ENCODE measurements at regions not wholly inside any gene's neighbourhood (a gene's known extent, or its start where the extent isn't known, plus 50 kb on each side); places are given as distances from the start of the nearest gene placed in this dataset.

GRCh38 chr6:95159557-95159956 is 417.8 kb upstream of the MANEA start:
- no peak for DNase-seq
- Mint-ChIP-seq H3K27ac (no peak overlapping the region), H3K36me3 (ENCODE audit: low read depth) (no peaks in the 10 kb centered on the region), H3K9me3 (peaks cover 28% of the 10 kb centered on the region), H3K4me3 (no peak overlapping the region), H3K27me3 (ENCODE audit: insufficient read depth) (no peaks in the 10 kb centered on the region), H3K4me1 (ENCODE audit: low read depth) (no peaks in the 10 kb centered on the region)
- TF ChIP-seq CTCF (IDR thresholded peaks at IDR 0.05), result no peak

- no peaks in the 10 kb centered on the region for H3K36me3 Mint-ChIP-seq (ENCODE audit: low read depth)
- H3K27me3 Mint-ChIP-seq (ENCODE audit: insufficient read depth), result no peaks in the 10 kb centered on the region
- H3K27ac Mint-ChIP-seq, result no peak overlapping the region
- H3K9me3 Mint-ChIP-seq, result peaks cover 22% of the 10 kb centered on the region
- DNase-seq, result no peak
- no peaks in the 10 kb centered on the region for H3K4me1 Mint-ChIP-seq (ENCODE audit: low read depth)
- TF ChIP-seq CTCF (IDR thresholded peaks at IDR 0.05), result no peak
- H3K4me3 Mint-ChIP-seq, result no peak overlapping the region
Measured at GRCh38 chr6:95169775-95170174, 407.6 kb upstream of the MANEA start.

- no peak overlapping the region for H3K27ac Mint-ChIP-seq
- DNase-seq, result no peak
- no peak for TF ChIP-seq CTCF (IDR thresholded peaks at IDR 0.05)
- H3K4me3 Mint-ChIP-seq, result no peak overlapping the region
- H3K4me1 Mint-ChIP-seq (ENCODE audit: low read depth), result no peaks in the 10 kb centered on the region
- no peaks in the 10 kb centered on the region for H3K36me3 Mint-ChIP-seq (ENCODE audit: low read depth)
- no peaks in the 10 kb centered on the region for H3K27me3 Mint-ChIP-seq (ENCODE audit: insufficient read depth)
- H3K9me3 Mint-ChIP-seq, result peaks cover 11% of the 10 kb centered on the region
Measured at GRCh38 chr6:95175927-95176675, 401.2 kb upstream of the MANEA start.

GRCh38 chr6:95185874-95186273 is 391.5 kb upstream of the MANEA start:
- Mint-ChIP-seq H3K9me3 (peaks cover 43% of the 10 kb centered on the region), H3K4me3 (no peak overlapping the region), H3K27ac (no peak overlapping the region), H3K4me1 (ENCODE audit: low read depth) (no peaks in the 10 kb centered on the region), H3K36me3 (ENCODE audit: low read depth) (no peaks in the 10 kb centered on the region), H3K27me3 (ENCODE audit: insufficient read depth) (no peaks in the 10 kb centered on the region)
- no peak for TF ChIP-seq CTCF (IDR thresholded peaks at IDR 0.05)
- no peak for DNase-seq

GRCh38 chr6:95186710-95187109 is 390.6 kb upstream of the MANEA start:
- Mint-ChIP-seq H3K4me3 (no peak overlapping the region), H3K27me3 (ENCODE audit: insufficient read depth) (no peaks in the 10 kb centered on the region), H3K9me3 (peaks cover 37% of the 10 kb centered on the region), H3K27ac (no peak overlapping the region), H3K4me1 (ENCODE audit: low read depth) (no peaks in the 10 kb centered on the region), H3K36me3 (ENCODE audit: low read depth) (no peaks in the 10 kb centered on the region)
- DNase-seq, result no peak
- TF ChIP-seq CTCF (IDR thresholded peaks at IDR 0.05), result no peak
